ENCODE measurements at regions not wholly inside any gene's neighbourhood (a gene's known extent, or its start where the extent isn't known, plus 50 kb on each side); places are given as distances from the start of the nearest gene placed in this dataset.
A peak's percentile ranks its signal among the peaks of the same experiment; 100 is the strongest.

DNA sequence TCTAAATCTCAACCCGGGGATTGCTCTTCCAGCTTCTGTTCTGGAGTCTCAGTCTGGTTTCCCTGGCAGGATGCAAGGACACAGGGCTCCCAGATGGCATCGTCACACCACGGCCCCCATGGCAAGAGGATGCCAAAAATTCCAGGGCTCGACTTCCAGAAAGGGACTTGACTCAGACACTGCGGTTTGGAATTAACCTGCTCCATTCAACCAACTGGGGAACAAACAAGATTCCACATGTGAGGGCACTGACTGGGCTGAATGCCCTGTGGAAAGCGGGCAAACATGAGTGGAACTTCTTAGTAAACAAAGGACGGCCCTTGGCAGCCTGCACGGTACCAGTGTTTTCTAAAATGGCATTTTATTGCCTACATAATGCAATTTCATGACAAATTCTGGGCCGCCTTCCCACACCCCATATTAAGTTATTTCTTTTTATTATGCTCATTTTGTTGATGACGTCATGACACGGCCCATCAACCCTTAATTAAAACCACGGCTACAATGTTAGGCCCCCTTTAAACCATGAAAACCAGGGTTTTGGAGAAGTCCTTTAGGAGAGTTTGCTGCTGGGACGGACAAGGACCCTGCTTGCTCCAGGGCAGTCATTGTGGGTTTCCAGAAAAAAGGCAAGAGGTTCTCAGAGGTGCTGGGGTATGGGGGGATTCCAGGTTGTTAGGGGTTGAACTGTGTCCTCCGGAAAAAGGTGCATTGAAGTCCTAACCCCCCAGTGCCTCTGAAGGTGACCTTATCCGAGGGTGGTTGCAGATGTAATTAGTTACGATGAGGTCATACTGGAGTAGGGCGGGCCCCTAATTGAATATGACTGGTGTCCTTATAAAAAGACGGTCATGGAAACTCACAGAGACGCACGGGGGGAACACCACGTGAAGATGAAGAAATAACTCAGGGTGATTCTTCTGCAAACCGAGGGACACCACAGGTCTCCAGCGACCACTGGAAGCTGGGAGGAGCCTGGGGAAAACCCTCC, 205.6 kb downstream of the FOXL1 start (continued):
- TF ChIP-seq ZNF274 (IDR thresholded peaks at IDR 0.05; ENCODE audit: low read length), result no peak
- TF ChIP-seq ZNF274 (tag by site-specific recombination; IDR thresholded peaks at IDR 0.05; ENCODE audit: borderline replicate concordance), result no peak
- no peak for TF ChIP-seq ZNF175 (tag by site-specific recombination; IDR thresholded peaks at IDR 0.05)
- TF ChIP-seq KLF1 (tag by site-specific recombination; IDR thresholded peaks at IDR 0.05), result peak; percentile 68
- TF ChIP-seq, protein P1, sequence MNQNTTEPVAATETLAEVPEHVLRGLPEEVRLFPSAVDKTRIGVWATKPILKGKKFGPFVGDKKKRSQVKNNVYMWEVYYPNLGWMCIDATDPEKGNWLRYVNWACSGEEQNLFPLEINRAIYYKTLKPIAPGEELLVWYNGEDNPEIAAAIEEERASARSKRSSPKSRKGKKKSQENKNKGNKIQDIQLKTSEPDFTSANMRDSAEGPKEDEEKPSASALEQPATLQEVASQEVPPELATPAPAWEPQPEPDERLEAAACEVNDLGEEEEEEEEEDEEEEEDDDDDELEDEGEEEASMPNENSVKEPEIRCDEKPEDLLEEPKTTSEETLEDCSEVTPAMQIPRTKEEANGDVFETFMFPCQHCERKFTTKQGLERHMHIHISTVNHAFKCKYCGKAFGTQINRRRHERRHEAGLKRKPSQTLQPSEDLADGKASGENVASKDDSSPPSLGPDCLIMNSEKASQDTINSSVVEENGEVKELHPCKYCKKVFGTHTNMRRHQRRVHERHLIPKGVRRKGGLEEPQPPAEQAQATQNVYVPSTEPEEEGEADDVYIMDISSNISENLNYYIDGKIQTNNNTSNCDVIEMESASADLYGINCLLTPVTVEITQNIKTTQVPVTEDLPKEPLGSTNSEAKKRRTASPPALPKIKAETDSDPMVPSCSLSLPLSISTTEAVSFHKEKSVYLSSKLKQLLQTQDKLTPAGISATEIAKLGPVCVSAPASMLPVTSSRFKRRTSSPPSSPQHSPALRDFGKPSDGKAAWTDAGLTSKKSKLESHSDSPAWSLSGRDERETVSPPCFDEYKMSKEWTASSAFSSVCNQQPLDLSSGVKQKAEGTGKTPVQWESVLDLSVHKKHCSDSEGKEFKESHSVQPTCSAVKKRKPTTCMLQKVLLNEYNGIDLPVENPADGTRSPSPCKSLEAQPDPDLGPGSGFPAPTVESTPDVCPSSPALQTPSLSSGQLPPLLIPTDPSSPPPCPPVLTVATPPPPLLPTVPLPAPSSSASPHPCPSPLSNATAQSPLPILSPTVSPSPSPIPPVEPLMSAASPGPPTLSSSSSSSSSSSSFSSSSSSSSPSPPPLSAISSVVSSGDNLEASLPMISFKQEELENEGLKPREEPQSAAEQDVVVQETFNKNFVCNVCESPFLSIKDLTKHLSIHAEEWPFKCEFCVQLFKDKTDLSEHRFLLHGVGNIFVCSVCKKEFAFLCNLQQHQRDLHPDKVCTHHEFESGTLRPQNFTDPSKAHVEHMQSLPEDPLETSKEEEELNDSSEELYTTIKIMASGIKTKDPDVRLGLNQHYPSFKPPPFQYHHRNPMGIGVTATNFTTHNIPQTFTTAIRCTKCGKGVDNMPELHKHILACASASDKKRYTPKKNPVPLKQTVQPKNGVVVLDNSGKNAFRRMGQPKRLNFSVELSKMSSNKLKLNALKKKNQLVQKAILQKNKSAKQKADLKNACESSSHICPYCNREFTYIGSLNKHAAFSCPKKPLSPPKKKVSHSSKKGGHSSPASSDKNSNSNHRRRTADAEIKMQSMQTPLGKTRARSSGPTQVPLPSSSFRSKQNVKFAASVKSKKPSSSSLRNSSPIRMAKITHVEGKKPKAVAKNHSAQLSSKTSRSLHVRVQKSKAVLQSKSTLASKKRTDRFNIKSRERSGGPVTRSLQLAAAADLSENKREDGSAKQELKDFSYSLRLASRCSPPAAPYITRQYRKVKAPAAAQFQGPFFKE (tag by site-specific recombination; IDR thresholded peaks at IDR 0.05; ENCODE audit: borderline replicate concordance), result no peak
- no peak for TF ChIP-seq WT1 (tag by site-specific recombination; IDR thresholded peaks at IDR 0.05)
- no peak for TF ChIP-seq ZNF248 (tag by site-specific recombination; IDR thresholded peaks at IDR 0.05)
- TF ChIP-seq GLI4 (tag by site-specific recombination; IDR thresholded peaks at IDR 0.05), result no peak
- no peak for TF ChIP-seq ZBTB6 (tag by site-specific recombination; IDR thresholded peaks at IDR 0.05)
- TF ChIP-seq KLF9 (tag by site-specific recombination; IDR thresholded peaks at IDR 0.05; ENCODE audit: low read depth), result no peak
- TF ChIP-seq ZNF404 (tag by site-specific recombination; IDR thresholded peaks at IDR 0.05), result no peak
- TF ChIP-seq ZBTB20 (tag by site-specific recombination; IDR thresholded peaks at IDR 0.05), result 0 out of 2 replicates have a peak, but pooled peaks have one; percentile 21
- TF ChIP-seq, protein P2, sequence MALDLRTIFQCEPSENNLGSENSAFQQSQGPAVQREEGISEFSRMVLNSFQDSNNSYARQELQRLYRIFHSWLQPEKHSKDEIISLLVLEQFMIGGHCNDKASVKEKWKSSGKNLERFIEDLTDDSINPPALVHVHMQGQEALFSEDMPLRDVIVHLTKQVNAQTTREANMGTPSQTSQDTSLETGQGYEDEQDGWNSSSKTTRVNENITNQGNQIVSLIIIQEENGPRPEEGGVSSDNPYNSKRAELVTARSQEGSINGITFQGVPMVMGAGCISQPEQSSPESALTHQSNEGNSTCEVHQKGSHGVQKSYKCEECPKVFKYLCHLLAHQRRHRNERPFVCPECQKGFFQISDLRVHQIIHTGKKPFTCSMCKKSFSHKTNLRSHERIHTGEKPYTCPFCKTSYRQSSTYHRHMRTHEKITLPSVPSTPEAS (tag by site-specific recombination; IDR thresholded peaks at IDR 0.05), result no peak

DNA sequence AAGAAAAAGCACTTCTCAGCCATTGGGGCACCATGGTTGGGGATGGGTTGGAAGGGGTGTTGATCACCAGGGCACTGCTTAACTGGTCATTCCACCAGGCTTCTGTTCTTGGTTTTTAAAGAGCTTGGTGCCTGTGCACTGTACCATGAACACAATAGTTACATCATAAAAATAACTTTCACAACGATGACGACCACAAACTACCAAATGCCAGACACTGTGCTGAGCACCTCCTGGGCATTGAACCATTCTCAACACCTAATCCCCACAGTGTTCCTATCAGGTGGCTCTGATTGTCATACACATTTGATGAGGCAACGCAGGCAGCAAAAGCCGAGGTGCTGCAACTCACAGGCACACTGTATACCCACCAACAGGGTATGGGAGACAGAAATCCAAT, 208.0 kb downstream of the FOXL1 start:
- Histone ChIP-seq H3K4me1 (ENCODE audit: control insufficient read depth, insufficient read depth, low read length) (no peaks in the 10 kb centered on the region), H3K9me3 (ENCODE audit: control insufficient read depth, insufficient read depth, low read depth, low read length) (no peaks in the 10 kb centered on the region), H3K4me3 (ENCODE audit: low read depth, low read length) (no peak overlapping the region), H3K36me3 (ENCODE audit: control insufficient read depth in 2 of 2, insufficient read depth in 1 of 2, low read length in 2 of 2) (no peaks in the 10 kb centered on the region), H3K27ac (ENCODE audit: extremely low read depth, low read depth, low read length) (no peak overlapping the region)
- TF ChIP-seq ATF2 (tag by site-specific recombination; IDR thresholded peaks at IDR 0.05; ENCODE audit: low read depth) (peak; percentile 49; the same call in 1 of the 2 replicates), ZNF211 (tag by site-specific recombination; IDR thresholded peaks at IDR 0.05; ENCODE audit: low read depth) (no peak)
- CTCF ChIA-PET, result interaction anchor here (0.7 to 1.1 kb wide), 2 partner anchors 14 to 785 kb away, joined by 3 to 5 read pairs; no protein-coding TSS in a partner anchor
- POLR2A ChIA-PET, result no interaction called here
